ENCODE measurements at regions not wholly inside any gene's neighbourhood (a gene's known extent, or its start where the extent isn't known, plus 50 kb on each side); places are given as distances from the start of the nearest gene placed in this dataset.

GRCh38 chr3:96705895-96706294 lies 108.5 kb upstream of the EPHA6 start:
- TF ChIP-seq EP300 (IDR thresholded peaks at IDR 0.05) (no peak), POLR2AphosphoS5 (IDR thresholded peaks at IDR 0.05) (no peak)

All from upper lobe of left lung (tissue), 4 donors.